Spleen (tissue), 11 donors: ENCODE measurements at regions not wholly inside any gene's neighbourhood (a gene's known extent, or its start where the extent isn't known, plus 50 kb on each side); places are given as distances from the start of the nearest gene placed in this dataset.
A peak's percentile ranks its signal among the peaks of the same experiment; 100 is the strongest.

Experiments
- DNase-seq: peaks from one replicate; pipeline ENCODE4 v3.0.0-alpha.2; 2020
- H3K27ac ChIP-seq, 8 donors: fragments of 200-600 bp; sonication (generic) in 7 of 8; 1 replicate in 4 of 8; 2 replicates in 4 of 8; pipeline versions ENCODE4 v1.5.0 to v1.8.0; 2016 to 2021; ENCODE audit warnings: inconsistent platforms in 4 of 8, mild to moderate bottlenecking in 4 of 8, moderate library complexity in 1 of 8
- H3K27me3 ChIP-seq, 7 donors: fragments of 200-600 bp; sonication (generic) in 6 of 7; replicated peaks in 1 of 7; 1 replicate in 4 of 7; 2 replicates in 3 of 7; pipeline versions ENCODE4 v1.5.0 to v1.8.0; 2016 to 2021; ENCODE audit warnings: inconsistent platforms in 3 of 7, mild to moderate bottlenecking in 1 of 7
- H3K36me3 ChIP-seq, 6 donors: fragments of 200-600 bp; sonication (generic) in 5 of 6; 1 replicate in 4 of 6; 2 replicates in 2 of 6; pipeline versions ENCODE4 v1.5.0 to v1.8.0; 2016 to 2021; ENCODE audit warnings: inconsistent platforms in 2 of 6
- H3K4me1 ChIP-seq, 6 donors: fragments of 200-600 bp; sonication (generic) in 5 of 6; 1 replicate in 3 of 6; 2 replicates in 3 of 6; pipeline versions ENCODE4 v1.5.0 to v1.8.0; 2016 to 2021; ENCODE audit warnings: inconsistent platforms in 3 of 6
- H3K4me3 ChIP-seq, 8 donors: fragments of 200-600 bp; sonication (generic) in 7 of 8; 1 replicate in 4 of 8; 2 replicates in 4 of 8; pipeline versions ENCODE4 v1.5.0 to v1.8.0; 2016 to 2021; ENCODE audit warnings: inconsistent platforms in 4 of 8, mild to moderate bottlenecking in 4 of 8, moderate library complexity in 2 of 8
- H3K9me3 ChIP-seq, 8 donors: fragments of 200-600 bp; sonication (generic) in 7 of 8; 1 replicate in 4 of 8; 2 replicates in 4 of 8; pipeline versions ENCODE4 v1.5.0 to v1.8.0; 2016 to 2021; ENCODE audit warnings: inconsistent platforms in 4 of 8
- POLR2A ChIP-seq, 3 donors: fragments of 450-650 bp; IDR thresholded peaks; one replicate each; pipeline ENCODE4 v1.5.1; 2017; ENCODE audit warnings: antibody characterized with exemption in 3 of 3, mild to moderate bottlenecking in 1 of 3
- POLR2AphosphoS5 ChIP-seq, 3 donors: sonication (generic); formaldehyde crosslinking; IDR thresholded peaks; one replicate each; pipeline ENCODE4 v1.5.1; 2017; ENCODE audit warnings: antibody characterized with exemption in 3 of 3
- WGBS, 5 donors: extraction: QIAGEN DNeasy Blood & Tissue Kit in 3 of 5; methylation state at CpG; one replicate each; pipeline versions ENCODE4 v1.1.5 to v1.1.7; 2013 to 2018; 5-methylcytosine and 5-hydroxymethylcytosine counted together
- intact Hi-C: fragments of 100-400 bp; cut with DNase I; formaldehyde crosslinking; loops from one replicate; pipeline ENCODE4 v1.15.0; 2023; ENCODE audit warnings: low total_unique reads
- TF ChIP-seq, protein P1 (sequence below), 11 experiments: fragments of 200-600 bp in 7 of 11; fragments of 450-650 bp in 4 of 11; sonication (generic) in 4 of 11; IDR thresholded peaks in 8 of 11; conservative IDR thresholded peaks in 3 of 11; 1 replicate in 7 of 11; 2 replicates in 4 of 11; pipeline versions ENCODE4 v1.4.0 to v1.8.0; 2016 to 2021; ENCODE audit warnings: antibody characterized with exemption in 11 of 11, inconsistent platforms in 4 of 11, mild to moderate bottlenecking in 1 of 11
- donor health status: healthy with polysubstance abuse.
- donor health status: DM: no; HTN: no; CAD: no; lungs with moderate emphysema.
- donor health status: DM: no; HTN: no; CAD: no.
- donor health status: Bipolar disorder and iron deficiency.
- donor health status: healthy.
- donor health status: DM: no; HTN: no; CAD: no.
- donor health status: DM: yes; HTN: yes; CAD: no.

DNA sequence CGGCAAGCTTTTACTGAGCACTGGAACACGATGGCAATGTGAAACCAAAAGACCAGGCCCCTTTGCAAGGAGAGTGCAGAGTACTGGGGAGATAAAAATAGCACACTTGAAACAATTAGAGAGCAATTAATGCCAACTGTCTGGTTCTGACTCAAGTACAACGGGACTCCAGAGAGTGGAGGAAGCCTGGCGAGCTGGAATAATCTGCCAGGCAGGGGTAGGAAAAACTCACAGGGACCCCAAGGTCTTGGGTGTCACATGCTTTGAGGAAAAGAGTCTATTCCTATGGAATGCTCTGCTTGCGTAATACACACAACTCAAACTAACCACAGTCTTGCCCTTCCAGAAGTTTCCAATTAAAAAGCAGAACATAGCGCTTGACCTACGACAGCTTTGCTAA is 113.0 kb upstream of the CLMP start:
- 42 to 55% (median 48%) methylated on average over 7 of the region's 7 CpGs for WGBS, 5 donors
- H3K9me3 ChIP-seq: no peaks in the 10 kb centered on the region
- H3K36me3 ChIP-seq: no peaks in the 10 kb centered on the region
- no peak for DNase-seq
- peaks cover 0 to 16% (median 9%) of the 10 kb centered on the region in 6 donors for H3K4me1 ChIP-seq
- peak overlapping the region in 1 of 8 donors; percentile 38 for H3K27ac ChIP-seq
- no peak overlapping the region for H3K4me3 ChIP-seq
- H3K27me3 ChIP-seq: peaks cover 0 to 23% (median 0%) of the 10 kb centered on the region in 7 donors
- intact Hi-C loops: no loop called here
- TF ChIP-seq, protein P1, sequence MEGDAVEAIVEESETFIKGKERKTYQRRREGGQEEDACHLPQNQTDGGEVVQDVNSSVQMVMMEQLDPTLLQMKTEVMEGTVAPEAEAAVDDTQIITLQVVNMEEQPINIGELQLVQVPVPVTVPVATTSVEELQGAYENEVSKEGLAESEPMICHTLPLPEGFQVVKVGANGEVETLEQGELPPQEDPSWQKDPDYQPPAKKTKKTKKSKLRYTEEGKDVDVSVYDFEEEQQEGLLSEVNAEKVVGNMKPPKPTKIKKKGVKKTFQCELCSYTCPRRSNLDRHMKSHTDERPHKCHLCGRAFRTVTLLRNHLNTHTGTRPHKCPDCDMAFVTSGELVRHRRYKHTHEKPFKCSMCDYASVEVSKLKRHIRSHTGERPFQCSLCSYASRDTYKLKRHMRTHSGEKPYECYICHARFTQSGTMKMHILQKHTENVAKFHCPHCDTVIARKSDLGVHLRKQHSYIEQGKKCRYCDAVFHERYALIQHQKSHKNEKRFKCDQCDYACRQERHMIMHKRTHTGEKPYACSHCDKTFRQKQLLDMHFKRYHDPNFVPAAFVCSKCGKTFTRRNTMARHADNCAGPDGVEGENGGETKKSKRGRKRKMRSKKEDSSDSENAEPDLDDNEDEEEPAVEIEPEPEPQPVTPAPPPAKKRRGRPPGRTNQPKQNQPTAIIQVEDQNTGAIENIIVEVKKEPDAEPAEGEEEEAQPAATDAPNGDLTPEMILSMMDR (IDR thresholded peaks at IDR 0.05 in 8 of 11, conservative IDR thresholded peaks at IDR 0.05 in 3 of 11): no peak
- TF ChIP-seq POLR2AphosphoS5 (IDR thresholded peaks at IDR 0.05): no peak
- no peak for TF ChIP-seq POLR2A (IDR thresholded peaks at IDR 0.05)

DNA sequence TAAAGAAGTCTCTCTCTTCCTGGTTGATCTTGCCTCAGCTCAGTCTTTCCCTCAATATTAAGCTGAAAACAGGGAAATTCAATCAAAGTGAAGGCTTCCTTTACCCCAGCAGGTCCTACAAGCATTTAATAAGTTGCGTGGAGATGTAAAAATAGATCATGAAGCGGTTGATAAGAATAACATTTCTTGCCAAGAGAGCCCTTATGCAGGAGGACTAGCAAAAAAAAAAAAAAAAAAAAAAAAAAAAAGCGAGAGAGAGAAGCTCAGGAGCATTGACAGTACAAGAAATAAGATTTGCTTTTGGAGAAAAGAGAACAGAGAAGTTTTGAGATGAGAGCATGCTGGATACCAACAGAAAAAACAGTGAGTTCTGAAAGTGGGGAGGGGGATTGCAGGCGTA is 112.2 kb upstream of the CLMP start:
- no peaks in the 10 kb centered on the region for H3K36me3 ChIP-seq
- no peaks in the 10 kb centered on the region for H3K9me3 ChIP-seq
- intact Hi-C loops: no loop called here
- peaks cover 0 to 24% (median 17%) of the 10 kb centered on the region in 6 donors for H3K4me1 ChIP-seq
- TF ChIP-seq POLR2AphosphoS5 (IDR thresholded peaks at IDR 0.05) (no peak), POLR2A (IDR thresholded peaks at IDR 0.05) (no peak)
- TF ChIP-seq, protein P1 (IDR thresholded peaks at IDR 0.05 in 8 of 11, conservative IDR thresholded peaks at IDR 0.05 in 3 of 11): no peak
- H3K27me3 ChIP-seq: peaks cover 0 to 31% (median 7%) of the 10 kb centered on the region in 7 donors
- WGBS, 5 donors: 75 to 92% (median 87%) methylated on average over 4 of the region's 4 CpGs
- H3K27ac ChIP-seq: no peak overlapping the region
- no peak overlapping the region for H3K4me3 ChIP-seq
- DNase-seq: no peak

DNA sequence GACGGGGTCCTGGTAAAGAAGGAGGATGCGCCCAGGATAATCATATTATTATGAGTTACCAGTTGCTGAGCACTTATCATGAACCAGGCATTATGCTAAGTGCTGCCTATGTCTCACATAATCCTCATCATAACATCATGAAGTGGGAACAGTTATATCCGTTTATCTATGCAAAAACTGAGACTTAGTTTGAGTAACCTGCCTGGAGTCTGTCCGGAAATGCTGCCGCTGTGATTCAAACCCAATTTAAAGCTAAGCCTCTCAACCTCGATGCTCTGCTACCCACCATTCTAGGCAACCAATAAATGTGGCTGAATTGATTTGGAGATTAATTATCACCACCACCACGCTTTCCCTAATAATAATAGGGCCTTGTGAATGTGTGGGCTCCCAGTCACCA is 111.5 kb upstream of the CLMP start:
- DNase-seq: no peak
- H3K27me3 ChIP-seq: peaks cover 0 to 39% (median 14%) of the 10 kb centered on the region in 7 donors
- WGBS, 5 donors: 89 to 98% (median 95%) methylated on average over 7 of the region's 7 CpGs
- peaks cover under 1 to 31% (median 25%) of the 10 kb centered on the region in 6 donors for H3K4me1 ChIP-seq
- TF ChIP-seq POLR2A (IDR thresholded peaks at IDR 0.05) (no peak), POLR2AphosphoS5 (IDR thresholded peaks at IDR 0.05) (no peak)
- TF ChIP-seq, protein P1 (IDR thresholded peaks at IDR 0.05 in 8 of 11, conservative IDR thresholded peaks at IDR 0.05 in 3 of 11): no peak
- no peaks in the 10 kb centered on the region for H3K36me3 ChIP-seq
- no peak overlapping the region for H3K27ac ChIP-seq
- intact Hi-C loops: no loop called here
- H3K9me3 ChIP-seq: no peaks in the 10 kb centered on the region
- no peak overlapping the region for H3K4me3 ChIP-seq

DNA sequence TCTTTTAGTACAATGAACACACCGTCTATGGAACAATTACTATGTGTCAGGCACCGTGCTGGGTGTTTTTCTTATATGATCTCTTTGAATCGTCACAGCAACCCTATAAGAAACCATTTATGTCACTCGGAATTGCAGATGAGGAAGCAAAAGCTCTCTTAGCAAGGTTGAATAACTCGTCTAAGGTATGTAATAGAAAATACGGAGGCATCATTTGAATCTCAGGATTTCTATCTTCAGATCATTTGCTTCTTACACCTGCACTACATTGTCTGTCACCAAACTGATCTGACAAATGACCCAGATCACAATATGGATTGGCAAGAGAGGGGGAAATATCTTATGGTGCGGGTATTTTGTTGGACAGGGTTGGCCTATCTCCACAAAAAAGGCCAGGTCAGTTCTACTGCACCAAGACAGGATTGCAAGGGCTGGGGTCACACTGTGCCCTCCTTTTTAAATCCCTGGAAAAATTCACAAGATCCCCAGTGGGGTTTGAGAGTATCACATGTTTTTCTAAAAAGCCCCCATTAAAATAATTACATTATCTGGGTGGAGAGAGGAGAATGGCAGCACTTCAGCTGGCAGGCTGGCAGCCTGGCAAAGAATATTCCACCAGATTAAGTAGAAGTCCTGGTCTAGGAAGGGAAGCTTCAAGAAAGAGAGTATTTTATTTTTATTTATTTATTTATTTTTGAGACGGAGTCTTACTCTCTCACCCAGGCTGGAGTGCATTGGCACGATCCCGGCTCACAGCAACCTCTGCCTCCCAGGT is 110.7 kb upstream of the CLMP start:
- H3K4me1 ChIP-seq: peaks cover 6 to 38% (median 31%) of the 10 kb centered on the region in 6 donors
- WGBS, 5 donors: 81 to 94% (median 86%) methylated on average over 10 of the region's 10 CpGs

More for the DNA sequence above, 110.7 kb upstream of the CLMP start:
- no peak overlapping the region for H3K4me3 ChIP-seq
- H3K36me3 ChIP-seq: no peaks in the 10 kb centered on the region
- no peak overlapping the region for H3K27ac ChIP-seq
- TF ChIP-seq, protein P1 (IDR thresholded peaks at IDR 0.05 in 8 of 11, conservative IDR thresholded peaks at IDR 0.05 in 3 of 11): no peak
- TF ChIP-seq POLR2A (IDR thresholded peaks at IDR 0.05) (no peak), POLR2AphosphoS5 (IDR thresholded peaks at IDR 0.05) (no peak)
- no peaks in the 10 kb centered on the region for H3K9me3 ChIP-seq
- no peak for DNase-seq
- intact Hi-C loops: no loop called here
- H3K27me3 ChIP-seq: peaks cover 0 to 45% (median 14%) of the 10 kb centered on the region in 7 donors
